GM12878 (cell line): ENCODE measurements at regions not wholly inside any gene's neighbourhood (a gene's known extent, or its start where the extent isn't known, plus 50 kb on each side); places are given as distances from the start of the nearest gene placed in this dataset.

ENCODE experiments used
- ATF3 ChIP-seq: IDR thresholded peaks from 2 replicates; pipeline ENCODE4 v1.6.1; 2011; ENCODE audit warnings: low read depth, mild to moderate bottlenecking, low read length, moderate library complexity, borderline replicate concordance; ENCODE audit errors: extremely low read depth
- BHLHE40 ChIP-seq, 2 experiments: fragments of 450-650 bp in 1 of 2; IDR thresholded peaks; 2 replicates each; pipeline ENCODE4 v1.6.1; 2011 to 2017; ENCODE audit warnings: low read depth in 2 of 2, borderline replicate concordance in 1 of 2, improper control_type of control experiment in 1 of 2, low read length in 1 of 2, mild to moderate bottlenecking in 1 of 2
- CEBPB ChIP-seq, 2 experiments: fragments of 150-350 bp in 1 of 2; IDR thresholded peaks; 2 replicates each; pipeline ENCODE4 v1.6.1; 2012 to 2014; ENCODE audit warnings: low read depth in 2 of 2, low read length in 2 of 2, borderline replicate concordance in 1 of 2, inconsistent platforms in 1 of 2
- CTCF ChIP-seq, 3 experiments: IDR thresholded peaks in 2 of 3; conservative IDR thresholded peaks in 1 of 3; 2 replicates each; pipeline ENCODE4 v1.5.1; 2011; ENCODE audit warnings: low read depth in 3 of 3, low read length in 3 of 3, mild to moderate bottlenecking in 3 of 3, control low read depth in 2 of 3, moderate library complexity in 2 of 3, inconsistent platforms in 1 of 3, mixed read lengths in 1 of 3; ENCODE audit not compliant: control insufficient read depth in 2 of 3, insufficient read depth in 1 of 3; ENCODE audit errors: extremely low read depth in 1 of 3
- DPF2 ChIP-seq: fragments of 450-650 bp; IDR thresholded peaks from 2 replicates; pipeline ENCODE4 v1.6.1; 2017; ENCODE audit warnings: mild to moderate bottlenecking
- ESRRA ChIP-seq: IDR thresholded peaks from 2 replicates; pipeline ENCODE4 v1.6.1; 2012; ENCODE audit warnings: mild to moderate bottlenecking, low read length, improper control_type of control experiment
- ETV6 ChIP-seq, 2 experiments: fragments of 450-650 bp in 1 of 2; IDR thresholded peaks in 1 of 2; conservative IDR thresholded peaks in 1 of 2; 2 replicates each; pipeline ENCODE4 v1.6.1; 2014; ENCODE audit warnings: antibody characterized with exemption in 1 of 2, borderline replicate concordance in 1 of 2, low read depth in 1 of 2, mild to moderate bottlenecking in 1 of 2, moderate library complexity in 1 of 2
- EZH2 ChIP-seq: IDR thresholded peaks from 2 replicates; pipeline ENCODE4 v1.6.1; 2012; ENCODE audit warnings: low read depth, mild to moderate bottlenecking, control low read depth, inconsistent platforms, low read length, borderline replicate concordance; ENCODE audit not compliant: control insufficient read depth
- GABPA ChIP-seq: IDR thresholded peaks from 2 replicates; pipeline ENCODE4 v1.6.1; 2014; ENCODE audit warnings: antibody characterized with exemption, low read depth, mild to moderate bottlenecking, inconsistent platforms
- HDAC2 ChIP-seq: fragments of 200-600 bp; sonication (generic); IDR thresholded peaks from 2 replicates; pipeline ENCODE4 v1.6.1; 2017
- IKZF1 ChIP-seq: fragments of 450-650 bp; conservative IDR thresholded peaks from 2 replicates; pipeline ENCODE4 v1.6.1; 2017; ENCODE audit warnings: antibody characterized with exemption, mild to moderate bottlenecking
- MEF2A ChIP-seq: IDR thresholded peaks from 2 replicates; pipeline ENCODE4 v1.6.1; 2011; ENCODE audit warnings: low read depth, mild to moderate bottlenecking, low read length, moderate library complexity; ENCODE audit not compliant: insufficient read depth
- MYB ChIP-seq: fragments of 150-350 bp; IDR thresholded peaks from 2 replicates; pipeline ENCODE4 v1.6.1; 2014; ENCODE audit warnings: mild to moderate bottlenecking, low read depth, low read length, borderline replicate concordance
- NFYB ChIP-seq: IDR thresholded peaks from 2 replicates; pipeline ENCODE4 v1.6.1; 2011; ENCODE audit warnings: low read depth, mild to moderate bottlenecking, low read length, improper control_type of control experiment, moderate library complexity; ENCODE audit not compliant: insufficient read depth
- NR2C2 ChIP-seq: IDR thresholded peaks from 2 replicates; pipeline ENCODE4 v1.6.1; 2011; ENCODE audit warnings: borderline replicate concordance, low read depth; ENCODE audit not compliant: control insufficient read depth, insufficient read length
- NR2F1 ChIP-seq: fragments of 450-650 bp; conservative IDR thresholded peaks from 2 replicates; pipeline ENCODE4 v1.6.1; 2017; ENCODE audit warnings: mild to moderate bottlenecking
- PAX8 ChIP-seq: fragments of 450-650 bp; IDR thresholded peaks from 2 replicates; pipeline ENCODE4 v1.6.1; 2017; ENCODE audit warnings: mild to moderate bottlenecking, moderate library complexity
- RCOR1 ChIP-seq: conservative IDR thresholded peaks from 2 replicates; pipeline ENCODE4 v1.6.1; 2012; ENCODE audit warnings: low read depth, low read length, improper control_type of control experiment
- RUNX3 ChIP-seq: IDR thresholded peaks from 2 replicates; pipeline ENCODE4 v1.6.1; 2012; ENCODE audit warnings: low read length, inconsistent platforms
- SMAD1 ChIP-seq: fragments of 450-650 bp; IDR thresholded peaks from 2 replicates; pipeline ENCODE4 v1.6.1; 2018; ENCODE audit warnings: mild to moderate bottlenecking, low read depth; ENCODE audit not compliant: partially characterized antibody
- SMARCA5 ChIP-seq: fragments of 450-650 bp; IDR thresholded peaks from 2 replicates; pipeline ENCODE4 v1.6.1; 2017; ENCODE audit warnings: mild to moderate bottlenecking
- TCF3 ChIP-seq: IDR thresholded peaks from 2 replicates; pipeline ENCODE4 v1.6.1; 2012; ENCODE audit warnings: low read depth, mild to moderate bottlenecking, low read length, borderline replicate concordance; ENCODE audit not compliant: insufficient read depth
- ZNF592 ChIP-seq: fragments of 450-650 bp; IDR thresholded peaks from 2 replicates; pipeline ENCODE4 v1.6.1; 2017; ENCODE audit warnings: mild to moderate bottlenecking, moderate library complexity
- ZNF622 ChIP-seq: fragments of 450-650 bp; IDR thresholded peaks from 2 replicates; pipeline ENCODE4 v1.6.1; 2017; ENCODE audit warnings: mild to moderate bottlenecking, inconsistent platforms

GRCh38 chr6:27592481-27593199 is 119.7 kb upstream of the ZNF184 start (continued):
- no peak for TF ChIP-seq EZH2
- TF ChIP-seq PAX8: no peak
- TF ChIP-seq RCOR1: no peak
- no peak for TF ChIP-seq ESRRA
- peak; percentile 50 for TF ChIP-seq RUNX3
- TF ChIP-seq IKZF1: 0 out of 2 replicates have a peak, but pooled peaks have one; percentile 24
- TF ChIP-seq BHLHE40 (IDR thresholded peaks at IDR 0.05; ENCODE audit: borderline replicate concordance in 1 of 2, low read depth in 2 of 2, low read length in 1 of 2): peak in 1 of 2 experiments; percentile 47; a peak in 1 of 4 replicates
- TF ChIP-seq CEBPB (IDR thresholded peaks at IDR 0.05; ENCODE audit: borderline replicate concordance in 1 of 2, low read depth in 2 of 2, low read length in 2 of 2): no peak
- no peak for TF ChIP-seq SMAD1
- TF ChIP-seq CTCF (IDR thresholded peaks at IDR 0.05 in 2 of 3, conservative IDR thresholded peaks at IDR 0.05 in 1 of 3; ENCODE audit: control insufficient read depth in 2 of 3, extremely low read depth in 1 of 3, insufficient read depth in 1 of 3, low read depth in 3 of 3, low read length in 3 of 3): no peak
- peak; percentile 89 for TF ChIP-seq SMARCA5
- TF ChIP-seq NFYB: no peak
- TF ChIP-seq HDAC2: no peak
- TF ChIP-seq NR2C2: no peak
- TF ChIP-seq ATF3: no peak
- no peak; the same call in 1 of the 2 replicates for TF ChIP-seq NR2F1
- TF ChIP-seq ETV6 (conservative IDR thresholded peaks at IDR 0.05 in 1 of 2, IDR thresholded peaks at IDR 0.05 in 1 of 2; ENCODE audit: borderline replicate concordance in 1 of 2, low read depth in 1 of 2): peak in 1 of 2 experiments; percentile 26; a peak in 1 of 4 replicates
- TF ChIP-seq GABPA: peak; percentile 51; the same call in 1 of the 2 replicates
- TF ChIP-seq DPF2: 0 out of 2 replicates have a peak, but pooled peaks have one; percentile 19
- no peak for TF ChIP-seq MYB
- TF ChIP-seq ZNF592: no peak
- no peak for TF ChIP-seq ZNF622
- peak; percentile 58; the same call in 1 of the 2 replicates for TF ChIP-seq MEF2A
- peak; percentile 69; the same call in 1 of the 2 replicates for TF ChIP-seq TCF3
